HS-27A (cell line): ENCODE measurements at regions not wholly inside any gene's neighbourhood (a gene's known extent, or its start where the extent isn't known, plus 50 kb on each side); places are given as distances from the start of the nearest gene placed in this dataset.

Experiments used
- DNase-seq: peaks from one replicate; pipeline ENCODE4 v3.0.0-alpha.2; 2012; ENCODE audit warnings: low read depth, missing footprints

DNA sequence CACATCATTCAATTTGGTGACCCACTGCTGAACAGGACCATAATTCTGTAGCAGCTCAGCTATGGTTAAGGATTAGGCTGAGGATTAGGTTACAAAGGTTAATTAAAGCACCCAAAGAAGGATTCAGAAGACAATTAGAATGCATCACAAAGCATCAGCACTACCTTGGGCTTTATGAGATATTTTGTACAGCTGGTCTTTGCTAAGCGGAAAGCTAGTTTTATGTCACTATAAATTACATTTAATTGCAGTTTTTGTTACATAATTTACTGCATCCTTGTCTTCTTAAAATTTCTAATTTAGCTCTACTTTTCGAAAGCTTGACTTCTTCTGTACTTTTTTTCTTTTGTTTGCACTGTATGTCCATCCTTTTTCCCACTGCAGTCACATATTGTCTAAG lies 711.5 kb downstream of the RPS29 start:
- DNase-seq = no peak

DNA sequence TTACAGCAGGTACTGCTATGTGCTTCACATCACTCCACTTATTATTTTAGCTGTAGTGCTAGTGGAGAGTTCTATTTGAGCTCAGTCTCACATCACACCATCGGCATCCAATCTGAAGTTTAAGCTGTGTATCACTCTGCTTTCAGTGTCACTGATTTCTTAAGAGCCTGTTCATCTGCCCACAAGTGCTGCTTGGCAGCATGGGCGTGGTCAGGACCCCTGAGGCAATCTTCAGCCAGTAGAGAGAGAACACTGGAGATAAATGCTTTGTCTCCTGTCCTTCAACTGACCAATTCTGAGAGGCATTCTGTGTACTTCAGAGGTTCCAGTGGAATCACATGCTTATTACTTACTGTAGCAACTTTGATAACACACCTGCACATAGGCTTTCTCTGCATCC lies 728.8 kb downstream of the RPS29 start:
- DNase-seq = no peak

- DNase-seq = no peak
These were observed 733.0 kb downstream of the RPS29 start for GRCh38 chr14:48853159-48853558.

- DNase-seq = no peak
These were observed 736.3 kb downstream of the RPS29 start for GRCh38 chr14:48849741-48850322.

DNA sequence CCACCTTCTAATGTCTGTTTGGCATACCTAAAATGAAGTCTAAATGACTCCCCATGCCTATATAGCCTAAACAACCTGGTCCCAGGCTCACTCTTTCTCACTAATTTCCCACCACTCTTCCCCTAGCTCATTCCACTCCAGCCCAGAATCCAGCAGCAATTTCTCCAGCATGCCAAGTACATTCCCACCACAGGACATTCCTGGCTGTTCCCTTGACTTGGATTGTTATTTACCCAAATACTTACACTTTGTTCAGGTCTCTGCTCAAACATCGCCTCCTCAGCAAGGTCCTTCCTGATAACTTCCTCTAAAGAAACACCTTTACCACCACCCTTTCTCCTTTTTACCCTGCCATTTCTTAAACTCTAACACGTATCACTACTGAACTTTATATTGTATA lies 743.4 kb downstream of the RPS29 start:
- DNase-seq = no peak

DNA sequence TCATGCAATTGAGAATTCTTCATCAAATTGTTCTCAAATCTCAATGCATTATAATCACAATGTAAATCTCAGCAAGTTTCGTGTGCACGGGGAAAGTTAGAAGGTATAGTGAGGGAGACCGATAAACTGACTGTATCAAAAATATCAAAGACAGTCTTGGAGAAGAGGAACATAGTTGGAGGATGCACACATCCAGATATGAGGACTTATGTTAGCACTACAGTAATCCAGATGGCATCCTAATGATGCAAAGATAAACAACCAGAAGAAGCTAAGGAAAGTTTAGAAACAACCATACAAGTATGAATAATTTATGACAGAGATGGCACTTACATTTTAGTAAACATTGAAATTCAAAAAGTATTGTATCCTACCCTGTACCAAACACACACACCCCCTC lies 760.1 kb downstream of the RPS29 start:
- DNase-seq = no peak

DNA sequence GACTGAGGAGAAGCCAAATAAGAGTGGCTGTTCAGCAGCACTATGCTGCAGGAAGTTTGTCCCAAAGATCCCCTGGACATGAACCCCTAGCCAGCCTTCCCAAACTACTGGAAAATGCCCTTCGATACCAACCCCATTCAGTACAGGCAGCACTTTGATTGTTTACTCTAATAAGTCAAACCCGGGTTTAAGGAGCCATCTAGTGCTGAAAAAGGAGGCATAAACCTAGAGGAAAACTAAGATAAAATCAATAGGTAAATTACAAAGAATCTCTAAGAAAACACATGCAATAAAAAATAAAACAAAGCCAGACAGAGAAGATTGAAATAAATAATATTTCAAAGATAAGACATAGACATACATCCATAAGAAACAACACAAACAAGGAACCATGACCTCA lies 771.6 kb downstream of the RPS29 start:
- DNase-seq = no peak

DNA sequence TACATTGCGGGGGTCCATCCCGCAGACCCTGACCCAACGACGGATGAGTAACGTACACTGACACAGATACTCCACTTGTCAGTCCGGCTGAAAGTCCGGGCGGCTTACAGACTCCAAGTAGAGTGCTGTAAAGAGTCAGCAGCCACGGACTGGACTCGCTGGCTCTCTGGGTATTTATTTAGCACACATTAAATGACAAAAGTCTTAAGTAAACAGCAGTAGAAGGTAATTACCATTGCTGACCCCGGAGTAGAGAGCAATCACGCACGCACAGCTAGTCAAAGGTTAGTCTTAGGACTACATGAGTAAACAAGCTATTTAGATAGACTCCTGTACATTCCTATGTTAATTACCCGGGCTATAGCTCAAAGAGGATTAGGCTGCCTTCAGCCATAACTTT lies 780.9 kb downstream of the RPS29 start:
- DNase-seq = no peak

- DNase-seq = no peak
These were observed 793.7 kb downstream of the RPS29 start for GRCh38 chr14:48792376-48793024.

DNA sequence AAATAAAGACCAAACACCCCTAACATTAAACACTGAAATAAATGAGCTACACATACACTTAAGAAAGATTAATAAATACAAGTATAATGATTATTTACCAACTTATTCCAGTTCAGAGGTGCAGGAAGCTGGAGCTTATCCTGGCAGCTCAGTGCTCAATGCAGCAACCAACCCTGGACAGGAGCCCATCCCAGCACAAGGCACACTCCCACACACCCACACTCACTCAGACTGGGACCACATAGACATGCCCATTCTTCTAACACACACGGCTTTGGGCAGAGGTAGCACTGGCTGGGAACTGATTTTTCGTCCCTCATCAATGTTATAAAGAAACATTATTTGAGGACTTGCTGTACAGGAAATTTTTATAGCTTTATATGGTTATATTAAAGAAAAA lies 797.4 kb downstream of the RPS29 start:
- no peak for DNase-seq

GRCh38 chr14:48786498-48786897 lies 799.7 kb downstream of the RPS29 start:
- DNase-seq = no peak

DNA sequence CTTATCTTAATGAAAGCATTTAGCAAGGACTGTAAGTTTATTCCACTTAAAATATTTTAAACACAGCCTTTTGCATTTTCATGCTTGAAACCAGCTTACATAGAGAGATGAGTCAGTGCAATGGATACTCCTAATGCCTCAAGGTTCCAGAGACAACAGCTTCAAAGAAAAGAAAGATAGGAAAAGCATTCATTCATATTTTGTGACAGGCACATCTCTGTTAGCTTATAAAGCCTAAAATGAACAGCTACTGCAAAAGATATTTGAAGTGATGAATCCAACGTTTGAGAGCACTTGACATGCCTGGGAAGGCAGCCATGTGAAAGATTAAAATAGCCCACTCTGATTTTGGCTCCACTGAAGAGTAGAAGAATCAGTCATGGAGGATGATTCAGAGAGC lies 814.5 kb downstream of the RPS29 start:
- no peak for DNase-seq

DNA sequence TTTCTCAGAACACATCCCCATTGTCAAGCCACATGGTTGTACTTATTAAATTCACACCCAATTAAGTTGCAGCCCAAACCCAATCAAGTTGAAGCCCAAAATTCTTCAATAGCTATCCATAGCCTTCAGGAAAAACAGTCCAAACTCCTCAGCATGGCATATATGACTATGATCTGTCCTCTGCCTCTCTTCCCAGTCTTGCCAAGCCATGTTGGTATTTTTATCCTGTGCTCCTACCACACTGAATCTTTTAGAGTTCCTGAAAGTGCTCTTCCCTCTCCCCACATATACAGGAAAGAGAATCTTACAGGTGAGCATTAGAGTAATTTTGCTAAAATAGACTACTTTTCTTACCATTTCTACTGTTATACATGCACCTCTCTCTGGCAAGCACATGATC lies 834.9 kb downstream of the RPS29 start:
- no peak for DNase-seq

- no peak for DNase-seq
These were observed 838.0 kb downstream of the RPS29 start for GRCh38 chr14:48748151-48748675.

GRCh38 chr14:48747561-48748089 lies 838.6 kb downstream of the RPS29 start:
- no peak for DNase-seq

DNA sequence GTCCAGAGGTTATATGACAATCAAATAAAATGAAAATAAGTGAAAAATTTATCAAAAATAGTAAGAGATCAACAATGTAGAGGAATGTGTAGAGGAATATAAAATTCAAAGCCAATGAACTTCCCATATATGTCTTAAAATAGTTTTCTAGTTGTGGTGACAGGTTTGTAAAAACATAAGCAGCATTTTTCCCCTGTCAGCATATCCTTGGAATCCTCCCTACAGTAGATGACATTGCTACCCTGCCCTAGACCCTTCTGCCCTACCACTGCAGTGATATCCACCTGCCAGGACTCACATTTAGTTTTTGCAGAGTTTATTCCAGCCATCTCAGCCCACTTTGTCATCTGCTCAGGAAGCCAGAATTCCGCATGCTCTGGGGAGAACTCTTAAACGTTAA lies 842.0 kb downstream of the RPS29 start:
- no peak for DNase-seq

- no peak for DNase-seq
These were observed 847.8 kb downstream of the RPS29 start for GRCh38 chr14:48738186-48738925.

DNA sequence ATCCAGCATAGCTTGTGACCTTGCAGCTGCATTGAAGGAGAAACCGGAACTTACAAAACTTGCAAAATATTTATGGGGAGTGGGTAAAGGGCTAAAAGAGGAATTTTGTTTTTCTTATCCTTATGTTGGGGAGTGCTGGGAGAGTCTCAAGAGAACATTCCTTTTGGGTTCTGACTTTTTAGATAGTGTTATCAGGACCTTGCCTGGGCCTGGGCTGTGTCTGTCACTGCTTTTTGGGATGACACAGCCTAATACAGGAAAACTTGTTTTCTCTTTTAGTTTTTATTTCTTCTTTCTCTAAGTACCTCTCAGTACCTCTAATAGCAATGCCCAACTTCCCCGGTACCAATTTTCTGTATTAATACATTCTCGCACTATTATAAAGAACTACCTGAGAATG lies 850.6 kb downstream of the RPS29 start:
- DNase-seq = no peak

DNA sequence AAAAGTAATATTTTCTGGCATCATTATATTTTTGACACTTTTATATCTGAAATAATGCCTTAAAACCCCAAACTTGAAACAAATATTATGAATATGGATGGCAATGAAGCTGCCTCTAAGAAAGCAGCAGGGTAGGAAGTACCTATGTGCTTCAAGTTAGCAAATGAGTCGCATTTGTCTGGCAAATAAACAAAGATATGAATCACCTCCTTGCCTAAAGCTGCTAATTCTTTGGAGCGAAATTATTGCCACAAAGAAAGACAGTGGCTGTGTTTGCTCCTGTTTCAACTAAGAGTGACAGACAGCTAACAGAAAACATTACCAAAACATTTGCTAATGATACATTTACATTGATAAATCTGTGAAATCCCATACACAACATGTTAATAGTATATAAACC lies 854.9 kb downstream of the RPS29 start:
- no peak for DNase-seq

GRCh38 chr14:48726080-48726642 lies 860.0 kb downstream of the RPS29 start:
- no peak for DNase-seq

DNA sequence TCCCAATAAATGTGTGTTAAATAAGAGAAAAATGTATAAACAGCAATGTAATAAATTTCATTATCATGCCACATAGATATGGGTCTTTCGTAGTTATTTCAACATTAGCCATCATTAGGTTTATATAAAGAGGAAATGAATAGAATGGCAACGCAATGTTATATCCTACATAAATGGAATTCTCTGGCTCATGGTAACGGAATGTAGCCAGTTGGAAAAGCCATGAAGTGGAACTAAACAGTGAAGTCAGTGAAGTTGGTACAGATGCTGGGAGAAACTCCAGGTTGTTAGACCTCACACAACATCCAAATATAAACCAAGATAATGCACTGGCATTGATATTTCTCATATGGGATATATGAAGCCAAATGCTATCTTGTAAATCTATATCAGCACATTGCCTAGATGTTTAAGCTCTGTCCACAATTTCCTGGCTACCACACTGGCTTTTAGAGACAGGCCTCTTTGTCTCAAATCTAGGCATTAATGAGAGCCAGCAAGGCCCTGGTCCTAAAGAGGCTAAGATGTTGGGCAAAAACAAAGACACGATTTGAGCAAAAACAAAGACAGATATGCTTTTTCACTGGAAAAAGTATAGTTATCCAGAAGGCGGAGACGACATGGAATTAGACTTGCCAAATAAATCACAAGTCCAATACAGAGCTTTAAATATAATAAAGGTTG lies 861.0 kb downstream of the RPS29 start:
- no peak for DNase-seq

GRCh38 chr14:48723841-48724495 lies 862.2 kb downstream of the RPS29 start:
- DNase-seq = no peak
